A549 (cell line): ENCODE measurements at regions not wholly inside any gene's neighbourhood (a gene's known extent, or its start where the extent isn't known, plus 50 kb on each side); places are given as distances from the start of the nearest gene placed in this dataset.

Experiments used
- ATAC-seq, 2 experiments: fragments of 200-7000 bp in 1 of 2; fragments of >200 bp in 1 of 2; cut with Nextera tagmentation in 1 of 2; cut with Tn5 transposase in 1 of 2; 3 replicates each; pipeline versions ENCODE4 v1.8.0 to v1.9.1; 2018 to 2020; ENCODE audit warnings: mild to moderate bottlenecking in 1 of 2, moderate library complexity in 1 of 2
- CTCF ChIA-PET: fragments of 300-600 bp; sonication (Branson Sonifier 250); formaldehyde crosslinking; extraction: SDS; loops from one replicate; lab custom pipeline; 2021; ENCODE audit warnings: antibody characterized with exemption, inconsistent platforms; lab: Yijun Ruan, JAX
- POLR2A ChIA-PET: fragments of 350-600 bp; formaldehyde crosslinking; extraction: SDS; loops from one replicate; lab custom pipeline; 2021; ENCODE audit warnings: antibody characterized with exemption, inconsistent platforms; lab: Yijun Ruan, JAX
- DNase-seq, 2 experiments: peaks; one replicate each; pipeline versions ENCODE4 v3.0.0 to v3.0.0-alpha.2; 2011 to 2016; ENCODE audit warnings: low read depth in 1 of 2, low spot score in 1 of 2
- FAIRE-seq: peaks from 2 replicates; lab custom pipeline; 2011; peaks lifted over from hg19 to GRCh38; lab: Jason Lieb, UNC
- H3K27ac ChIP-seq, 2 experiments: fragments of >200 bp; sonication (Bioruptor Twin); formaldehyde crosslinking; 3 replicates each; pipeline ENCODE4 v1.5.1; 2016 to 2017
- H3K4me1 ChIP-seq: fragments of >200 bp; sonication (Bioruptor Twin); formaldehyde crosslinking; 3 replicates; pipeline ENCODE4 v1.6.1; 2016
- H3K4me2 ChIP-seq: fragments of >200 bp; sonication (Bioruptor Twin); formaldehyde crosslinking; 3 replicates; pipeline ENCODE4 v1.6.1; 2016
- H3K4me3 ChIP-seq: fragments of >200 bp; sonication (Bioruptor Twin); formaldehyde crosslinking; 3 replicates; pipeline ENCODE4 v1.5.1; 2016
- H3K9me3 ChIP-seq: fragments of >200 bp; sonication (Bioruptor Twin); formaldehyde crosslinking; 3 replicates; pipeline ENCODE4 v1.6.1; 2016
- CBX8 ChIP-seq: fragments of 200-600 bp; sonication (generic); IDR thresholded peaks from 2 replicates; pipeline ENCODE4 v1.6.1; 2016
- CEBPB ChIP-seq, 2 experiments: fragments of >200 bp in 1 of 2; sonication (Bioruptor Twin) in 1 of 2; formaldehyde crosslinking in 1 of 2; IDR thresholded peaks; 2 replicates each; pipeline ENCODE4 v1.6.1; 2012 to 2016
- CHD2 ChIP-seq: fragments of 150-350 bp; IDR thresholded peaks from 2 replicates; pipeline ENCODE4 v1.6.1; 2014; ENCODE audit warnings: low read length; ENCODE audit not compliant: partially characterized antibody
- EHF ChIP-seq: fragments of 250-450 bp; sonication (Bioruptor Pico); IDR thresholded peaks from 2 replicates; pipeline ENCODE4 v1.5.0; 2020; ENCODE audit warnings: mild to moderate bottlenecking
- EP300 ChIP-seq, 2 experiments: fragments of >200 bp; sonication (Bioruptor Twin); formaldehyde crosslinking; IDR thresholded peaks; 2 replicates in 1 of 2; 3 replicates in 1 of 2; pipeline ENCODE4 v1.6.1; 2016 to 2017
- ESRRA ChIP-seq: fragments of 150-350 bp; IDR thresholded peaks from 2 replicates; pipeline ENCODE4 v1.6.1; 2014; ENCODE audit warnings: mild to moderate bottlenecking, low read length, borderline replicate concordance
- FOSB ChIP-seq: fragments of 250-450 bp; sonication (Bioruptor Pico); IDR thresholded peaks from 2 replicates; pipeline ENCODE4 v1.5.0; 2020; ENCODE audit warnings: mild to moderate bottlenecking, moderate library complexity
- FOSL2 ChIP-seq, 2 experiments: fragments of 450-650 bp in 1 of 2; fragments of >200 bp in 1 of 2; sonication (Bioruptor Twin) in 1 of 2; formaldehyde crosslinking; IDR thresholded peaks; 2 replicates each; pipeline versions ENCODE4 v1.5.0 to v1.6.1; 2016 to 2020; ENCODE audit warnings: mild to moderate bottlenecking in 1 of 2, moderate library complexity in 1 of 2
- HDAC2 ChIP-seq: fragments of 200-600 bp; sonication (generic); IDR thresholded peaks from 2 replicates; pipeline ENCODE4 v1.6.1; 2016
- HEYL ChIP-seq: fragments of 250-450 bp; sonication (Bioruptor Pico); IDR thresholded peaks from 2 replicates; pipeline ENCODE4 v1.8.0; 2021; ENCODE audit warnings: mild to moderate bottlenecking, moderate library complexity
- HOXA7 ChIP-seq: fragments of 250-450 bp; sonication (Bioruptor Pico); IDR thresholded peaks from 2 replicates; pipeline ENCODE4 v1.5.0; 2020; ENCODE audit warnings: mild to moderate bottlenecking, moderate library complexity
- HOXB5 ChIP-seq: fragments of 250-450 bp; sonication (Bioruptor Pico); IDR thresholded peaks from 2 replicates; pipeline ENCODE4 v1.5.0; 2020; ENCODE audit warnings: mild to moderate bottlenecking, moderate library complexity
- JUN ChIP-seq, 2 experiments: fragments of >200 bp; sonication (Bioruptor Twin); formaldehyde crosslinking; IDR thresholded peaks; 2 replicates in 1 of 2; 3 replicates in 1 of 2; pipeline ENCODE4 v1.6.1; 2016 to 2017
- KDM1A ChIP-seq: fragments of 200-600 bp; sonication (generic); IDR thresholded peaks from 2 replicates; pipeline ENCODE4 v1.6.1; 2016; ENCODE audit warnings: low read depth, mild to moderate bottlenecking
- KDM5A ChIP-seq: fragments of 200-600 bp; sonication (generic); IDR thresholded peaks from 2 replicates; pipeline ENCODE4 v1.6.1; 2016; ENCODE audit warnings: antibody characterized with exemption, mild to moderate bottlenecking
- MAZ ChIP-seq: fragments of 150-350 bp; IDR thresholded peaks from 2 replicates; pipeline ENCODE4 v1.6.1; 2014; ENCODE audit warnings: antibody characterized with exemption, low read depth, low read length, borderline replicate concordance
- PHF8 ChIP-seq: fragments of 200-600 bp; sonication (generic); IDR thresholded peaks from 2 replicates; pipeline ENCODE4 v1.6.1; 2016; ENCODE audit warnings: low read depth, mild to moderate bottlenecking, antibody characterized with exemption, moderate library complexity, borderline replicate concordance
- POLR2A ChIP-seq: IDR thresholded peaks from 2 replicates; pipeline ENCODE4 v1.6.1; 2012; ENCODE audit warnings: mild to moderate bottlenecking, low read length
- RAD21 ChIP-seq, 2 experiments: fragments of >200 bp in 1 of 2; sonication (Bioruptor Twin) in 1 of 2; formaldehyde crosslinking in 1 of 2; IDR thresholded peaks in 1 of 2; conservative IDR thresholded peaks in 1 of 2; 2 replicates in 1 of 2; 3 replicates in 1 of 2; pipeline ENCODE4 v1.6.1; 2012 to 2018; ENCODE audit warnings: inconsistent platforms in 1 of 2
- RARB ChIP-seq: fragments of 250-450 bp; sonication (Bioruptor Pico); IDR thresholded peaks from 2 replicates; pipeline ENCODE4 v1.8.0; 2021; ENCODE audit warnings: mild to moderate bottlenecking, moderate library complexity
- SMC3 ChIP-seq: fragments of >200 bp; sonication (Bioruptor Twin); formaldehyde crosslinking; IDR thresholded peaks from 3 replicates; pipeline ENCODE4 v1.6.1; 2018; ENCODE audit warnings: inconsistent platforms
- TFCP2L1 ChIP-seq: fragments of 250-450 bp; sonication (Bioruptor Pico); IDR thresholded peaks from 2 replicates; pipeline ENCODE4 v1.5.0; 2021; ENCODE audit warnings: mild to moderate bottlenecking
- TP53 ChIP-seq: fragments of 250-450 bp; sonication (Bioruptor Pico); IDR thresholded peaks from 2 replicates; pipeline ENCODE4 v1.5.0; 2021; ENCODE audit warnings: mild to moderate bottlenecking, moderate library complexity
- WGBS: methylation state at CpG from one replicate; pipeline ENCODE4 v1.1.6; 2017; ENCODE audit errors: missing lambda C conversion rate; 5-methylcytosine and 5-hydroxymethylcytosine counted together
- TF ChIP-seq, protein P1 (sequence below): IDR thresholded peaks from 2 replicates; pipeline ENCODE4 v1.6.1; 2012
- TF ChIP-seq, protein P2 (sequence below): fragments of >200 bp; sonication (Bioruptor Twin); formaldehyde crosslinking; IDR thresholded peaks from 3 replicates; pipeline ENCODE4 v1.6.1; 2016
- TF ChIP-seq, protein P3 (sequence below): fragments of >200 bp; sonication (Bioruptor Twin); formaldehyde crosslinking; IDR thresholded peaks from 3 replicates; pipeline ENCODE4 v1.5.1; 2016
- TF ChIP-seq, protein P4 (sequence below): fragments of 250-450 bp; sonication (Bioruptor Pico); IDR thresholded peaks from 2 replicates; pipeline ENCODE4 v1.5.0; 2020; ENCODE audit warnings: low read depth, mild to moderate bottlenecking, moderate library complexity
- TF ChIP-seq, protein P5 (sequence below): fragments of 450-650 bp; IDR thresholded peaks from 2 replicates; pipeline ENCODE4 v1.6.1; 2014; ENCODE audit warnings: antibody characterized with exemption
- TF ChIP-seq, protein P6 (sequence below): IDR thresholded peaks from 2 replicates; pipeline ENCODE4 v1.6.1; 2012

DNA sequence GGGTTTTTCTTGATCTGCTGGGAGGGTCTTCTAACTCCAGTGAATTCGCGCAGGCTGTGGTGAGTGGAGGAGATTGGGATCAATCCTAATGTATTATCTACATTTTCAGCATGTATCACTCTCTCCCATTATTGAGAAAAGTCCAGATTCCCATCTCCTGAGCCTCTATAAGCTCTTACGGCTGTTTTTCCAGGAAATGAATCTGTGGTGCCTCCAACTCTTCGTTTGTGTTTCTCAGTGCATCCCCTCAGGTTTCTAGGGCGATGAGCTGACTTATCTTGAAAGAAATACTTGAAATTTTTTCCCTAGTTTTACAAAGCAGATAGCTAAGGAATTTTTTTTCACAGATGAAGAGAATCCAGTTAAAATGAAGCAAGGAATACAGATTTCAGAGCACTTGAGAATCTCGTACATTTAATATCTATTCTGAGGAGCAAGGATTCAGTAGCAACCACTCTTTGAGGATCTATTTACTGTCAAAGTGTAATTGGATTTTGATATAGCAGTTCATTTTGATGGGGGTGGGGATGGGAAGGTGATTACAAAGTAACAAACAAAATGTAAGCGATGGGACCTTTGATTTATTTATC is 138.7 kb downstream of the BRMS1L start:
- ChIA-PET POLR2A (no interaction called here), CTCF (no interaction called here)
- ATAC-seq: no peak
- FAIRE-seq: no peak
- H3K4me1 ChIP-seq: peaks cover under 1% of the 10 kb centered on the region; the same call in 2 of the 3 replicates
- H3K9me3 ChIP-seq: no peaks in the 10 kb centered on the region
- no peak overlapping the region for H3K4me2 ChIP-seq
- WGBS: 53% methylated on average over 7 of the region's 7 CpGs
- H3K27ac ChIP-seq: no peak overlapping the region
- TF ChIP-seq TFCP2L1 (CRISPR knock-in tag): no peak
- TF ChIP-seq MAZ: no peak
- no peak for TF ChIP-seq RARB (CRISPR knock-in tag)
- TF ChIP-seq, protein P1, sequence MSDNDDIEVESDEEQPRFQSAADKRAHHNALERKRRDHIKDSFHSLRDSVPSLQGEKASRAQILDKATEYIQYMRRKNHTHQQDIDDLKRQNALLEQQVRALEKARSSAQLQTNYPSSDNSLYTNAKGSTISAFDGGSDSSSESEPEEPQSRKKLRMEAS: no peak
- TF ChIP-seq FOSL2 (IDR thresholded peaks at IDR 0.05): no peak
- no peak for TF ChIP-seq FOSL2 (CRISPR knock-in tag; IDR thresholded peaks at IDR 0.05)
- TF ChIP-seq POLR2A: no peak
- TF ChIP-seq TP53 (CRISPR knock-in tag): no peak
- TF ChIP-seq, protein P2, sequence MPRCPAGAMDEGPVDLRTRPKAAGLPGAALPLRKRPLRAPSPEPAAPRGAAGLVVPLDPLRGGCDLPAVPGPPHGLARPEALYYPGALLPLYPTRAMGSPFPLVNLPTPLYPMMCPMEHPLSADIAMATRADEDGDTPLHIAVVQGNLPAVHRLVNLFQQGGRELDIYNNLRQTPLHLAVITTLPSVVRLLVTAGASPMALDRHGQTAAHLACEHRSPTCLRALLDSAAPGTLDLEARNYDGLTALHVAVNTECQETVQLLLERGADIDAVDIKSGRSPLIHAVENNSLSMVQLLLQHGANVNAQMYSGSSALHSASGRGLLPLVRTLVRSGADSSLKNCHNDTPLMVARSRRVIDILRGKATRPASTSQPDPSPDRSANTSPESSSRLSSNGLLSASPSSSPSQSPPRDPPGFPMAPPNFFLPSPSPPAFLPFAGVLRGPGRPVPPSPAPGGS: no peak
- TF ChIP-seq HDAC2: no peak
- TF ChIP-seq ESRRA: no peak
- TF ChIP-seq, protein P3, sequence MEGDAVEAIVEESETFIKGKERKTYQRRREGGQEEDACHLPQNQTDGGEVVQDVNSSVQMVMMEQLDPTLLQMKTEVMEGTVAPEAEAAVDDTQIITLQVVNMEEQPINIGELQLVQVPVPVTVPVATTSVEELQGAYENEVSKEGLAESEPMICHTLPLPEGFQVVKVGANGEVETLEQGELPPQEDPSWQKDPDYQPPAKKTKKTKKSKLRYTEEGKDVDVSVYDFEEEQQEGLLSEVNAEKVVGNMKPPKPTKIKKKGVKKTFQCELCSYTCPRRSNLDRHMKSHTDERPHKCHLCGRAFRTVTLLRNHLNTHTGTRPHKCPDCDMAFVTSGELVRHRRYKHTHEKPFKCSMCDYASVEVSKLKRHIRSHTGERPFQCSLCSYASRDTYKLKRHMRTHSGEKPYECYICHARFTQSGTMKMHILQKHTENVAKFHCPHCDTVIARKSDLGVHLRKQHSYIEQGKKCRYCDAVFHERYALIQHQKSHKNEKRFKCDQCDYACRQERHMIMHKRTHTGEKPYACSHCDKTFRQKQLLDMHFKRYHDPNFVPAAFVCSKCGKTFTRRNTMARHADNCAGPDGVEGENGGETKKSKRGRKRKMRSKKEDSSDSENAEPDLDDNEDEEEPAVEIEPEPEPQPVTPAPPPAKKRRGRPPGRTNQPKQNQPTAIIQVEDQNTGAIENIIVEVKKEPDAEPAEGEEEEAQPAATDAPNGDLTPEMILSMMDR: no peak
- TF ChIP-seq, protein P4, sequence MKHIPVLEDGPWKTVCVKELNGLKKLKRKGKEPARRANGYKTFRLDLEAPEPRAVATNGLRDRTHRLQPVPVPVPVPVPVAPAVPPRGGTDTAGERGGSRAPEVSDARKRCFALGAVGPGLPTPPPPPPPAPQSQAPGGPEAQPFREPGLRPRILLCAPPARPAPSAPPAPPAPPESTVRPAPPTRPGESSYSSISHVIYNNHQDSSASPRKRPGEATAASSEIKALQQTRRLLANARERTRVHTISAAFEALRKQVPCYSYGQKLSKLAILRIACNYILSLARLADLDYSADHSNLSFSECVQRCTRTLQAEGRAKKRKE (CRISPR knock-in tag): no peak
- TF ChIP-seq KDM1A: no peak
- no peak for TF ChIP-seq EHF (CRISPR knock-in tag)
- TF ChIP-seq, protein P5, sequence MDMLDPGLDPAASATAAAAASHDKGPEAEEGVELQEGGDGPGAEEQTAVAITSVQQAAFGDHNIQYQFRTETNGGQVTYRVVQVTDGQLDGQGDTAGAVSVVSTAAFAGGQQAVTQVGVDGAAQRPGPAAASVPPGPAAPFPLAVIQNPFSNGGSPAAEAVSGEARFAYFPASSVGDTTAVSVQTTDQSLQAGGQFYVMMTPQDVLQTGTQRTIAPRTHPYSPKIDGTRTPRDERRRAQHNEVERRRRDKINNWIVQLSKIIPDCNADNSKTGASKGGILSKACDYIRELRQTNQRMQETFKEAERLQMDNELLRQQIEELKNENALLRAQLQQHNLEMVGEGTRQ: no peak
- no peak for TF ChIP-seq HOXA7 (CRISPR knock-in tag)
- no peak for TF ChIP-seq EP300 (IDR thresholded peaks at IDR 0.05)
- TF ChIP-seq CEBPB (IDR thresholded peaks at IDR 0.05): no peak
- no peak for TF ChIP-seq CHD2
- no peak for DNase-seq
- no peak overlapping the region for H3K4me3 ChIP-seq

DNA sequence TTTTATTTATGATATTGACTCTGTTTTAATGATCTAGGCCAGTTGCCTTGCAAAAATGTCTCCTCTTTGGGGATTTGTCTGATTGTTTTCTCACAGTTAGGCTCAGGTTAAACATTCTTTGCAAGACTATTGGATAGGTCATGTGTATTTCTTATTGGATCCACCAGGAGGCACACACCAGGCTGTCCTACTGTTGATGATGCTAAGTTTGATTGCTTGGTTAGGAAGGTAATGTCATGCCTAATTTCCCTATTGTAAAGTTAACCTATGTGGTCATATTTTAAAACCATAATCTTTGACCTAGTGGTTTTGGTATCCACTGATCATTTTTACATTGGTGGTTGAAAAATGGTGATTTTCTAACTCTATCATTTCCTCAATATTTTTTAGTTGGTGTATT is 137.1 kb downstream of the BRMS1L start:
- H3K4me1 ChIP-seq: peaks cover 12% of the 10 kb centered on the region; the same call in 2 of the 3 replicates
- ChIA-PET POLR2A (no interaction called here), CTCF (interaction anchor here (0.6 kb wide), 1 partner anchor 228 kb away, joined by 3 read pairs; no protein-coding TSS in a partner anchor)
- ATAC-seq (peak in 1 of 2 experiments; percentile 71; a peak in 3 of 6 replicates), FAIRE-seq (no peak), DNase-seq (peak; percentile 10 to 27)
- no peak overlapping the region for H3K27ac ChIP-seq
- TF ChIP-seq HOXB5 (CRISPR knock-in tag) (no peak), HDAC2 (no peak), KDM5A (no peak), CBX8 (no peak), SMC3 (no peak), ESRRA (no peak), CHD2 (no peak), RAD21 (conservative IDR thresholded peaks at IDR 0.05 in 1 of 2, IDR thresholded peaks at IDR 0.05 in 1 of 2) (peak in 1 of 2 experiments; percentile 16; a peak in 1 of 5 replicates), HEYL (CRISPR knock-in tag) (no peak), JUN (IDR thresholded peaks at IDR 0.05) (no peak), FOSB (CRISPR knock-in tag) (no peak), PHF8 (no peak), EP300 (IDR thresholded peaks at IDR 0.05) (no peak), FOSL2 (IDR thresholded peaks at IDR 0.05) (no peak), FOSL2 (CRISPR knock-in tag; IDR thresholded peaks at IDR 0.05) (no peak)
- TF ChIP-seq, protein P6, sequence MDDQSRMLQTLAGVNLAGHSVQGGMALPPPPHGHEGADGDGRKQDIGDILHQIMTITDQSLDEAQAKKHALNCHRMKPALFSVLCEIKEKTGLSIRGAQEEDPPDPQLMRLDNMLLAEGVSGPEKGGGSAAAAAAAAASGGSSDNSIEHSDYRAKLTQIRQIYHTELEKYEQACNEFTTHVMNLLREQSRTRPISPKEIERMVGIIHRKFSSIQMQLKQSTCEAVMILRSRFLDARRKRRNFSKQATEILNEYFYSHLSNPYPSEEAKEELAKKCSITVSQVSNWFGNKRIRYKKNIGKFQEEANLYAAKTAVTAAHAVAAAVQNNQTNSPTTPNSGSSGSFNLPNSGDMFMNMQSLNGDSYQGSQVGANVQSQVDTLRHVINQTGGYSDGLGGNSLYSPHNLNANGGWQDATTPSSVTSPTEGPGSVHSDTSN: no peak
- TF ChIP-seq, protein P3: peak; percentile 14; the same call in 1 of the 3 replicates
- no peak overlapping the region for H3K4me3 ChIP-seq
- no peak overlapping the region for H3K4me2 ChIP-seq
- no peaks in the 10 kb centered on the region for H3K9me3 ChIP-seq
